ENCODE measurements at regions not wholly inside any gene's neighbourhood (a gene's known extent, or its start where the extent isn't known, plus 50 kb on each side); places are given as distances from the start of the nearest gene placed in this dataset.

- Mint-ChIP-seq H3K27ac (no peak overlapping the region), H3K4me3 (no peak overlapping the region), H3K36me3 (no peaks in the 10 kb centered on the region), H3K9me3 (no peaks in the 10 kb centered on the region), H3K4me1 (peaks cover 28 to 43% of the 10 kb centered on the region in 2 donors), H3K27me3 (ENCODE audit: low read depth in 2 of 2) (no peaks in the 10 kb centered on the region)
- TF ChIP-seq, protein P1, sequence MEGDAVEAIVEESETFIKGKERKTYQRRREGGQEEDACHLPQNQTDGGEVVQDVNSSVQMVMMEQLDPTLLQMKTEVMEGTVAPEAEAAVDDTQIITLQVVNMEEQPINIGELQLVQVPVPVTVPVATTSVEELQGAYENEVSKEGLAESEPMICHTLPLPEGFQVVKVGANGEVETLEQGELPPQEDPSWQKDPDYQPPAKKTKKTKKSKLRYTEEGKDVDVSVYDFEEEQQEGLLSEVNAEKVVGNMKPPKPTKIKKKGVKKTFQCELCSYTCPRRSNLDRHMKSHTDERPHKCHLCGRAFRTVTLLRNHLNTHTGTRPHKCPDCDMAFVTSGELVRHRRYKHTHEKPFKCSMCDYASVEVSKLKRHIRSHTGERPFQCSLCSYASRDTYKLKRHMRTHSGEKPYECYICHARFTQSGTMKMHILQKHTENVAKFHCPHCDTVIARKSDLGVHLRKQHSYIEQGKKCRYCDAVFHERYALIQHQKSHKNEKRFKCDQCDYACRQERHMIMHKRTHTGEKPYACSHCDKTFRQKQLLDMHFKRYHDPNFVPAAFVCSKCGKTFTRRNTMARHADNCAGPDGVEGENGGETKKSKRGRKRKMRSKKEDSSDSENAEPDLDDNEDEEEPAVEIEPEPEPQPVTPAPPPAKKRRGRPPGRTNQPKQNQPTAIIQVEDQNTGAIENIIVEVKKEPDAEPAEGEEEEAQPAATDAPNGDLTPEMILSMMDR (IDR thresholded peaks at IDR 0.05) = no peak
- WGBS (ENCODE audit: insufficient coverage) = 60% methylated on average over 1 of the region's 1 CpG
- Histone ChIP-seq H3K9me3 (ENCODE audit: control insufficient read depth, insufficient read depth, low read length) (no peaks in the 10 kb centered on the region), H3K4me3 (ENCODE audit: low read length) (no peak overlapping the region), H3K27me3 (ENCODE audit: control insufficient read depth, insufficient read depth, low read length) (no peaks in the 10 kb centered on the region), H3K4me1 (ENCODE audit: control insufficient read depth, insufficient read depth, low read length) (peaks cover 26% of the 10 kb centered on the region), H3K27ac (ENCODE audit: low read length) (no peak overlapping the region), H3K36me3 (ENCODE audit: control insufficient read depth, insufficient read depth, low read length) (no peaks in the 10 kb centered on the region)
- intact Hi-C loops (cut with micrococcal nuclease) = no loop called here
- ATAC-seq (no peak), DNase-seq (no peak)
These were observed 66.4 kb upstream of the PICALM start for GRCh38 chr11:86135319-86135714.

DNA sequence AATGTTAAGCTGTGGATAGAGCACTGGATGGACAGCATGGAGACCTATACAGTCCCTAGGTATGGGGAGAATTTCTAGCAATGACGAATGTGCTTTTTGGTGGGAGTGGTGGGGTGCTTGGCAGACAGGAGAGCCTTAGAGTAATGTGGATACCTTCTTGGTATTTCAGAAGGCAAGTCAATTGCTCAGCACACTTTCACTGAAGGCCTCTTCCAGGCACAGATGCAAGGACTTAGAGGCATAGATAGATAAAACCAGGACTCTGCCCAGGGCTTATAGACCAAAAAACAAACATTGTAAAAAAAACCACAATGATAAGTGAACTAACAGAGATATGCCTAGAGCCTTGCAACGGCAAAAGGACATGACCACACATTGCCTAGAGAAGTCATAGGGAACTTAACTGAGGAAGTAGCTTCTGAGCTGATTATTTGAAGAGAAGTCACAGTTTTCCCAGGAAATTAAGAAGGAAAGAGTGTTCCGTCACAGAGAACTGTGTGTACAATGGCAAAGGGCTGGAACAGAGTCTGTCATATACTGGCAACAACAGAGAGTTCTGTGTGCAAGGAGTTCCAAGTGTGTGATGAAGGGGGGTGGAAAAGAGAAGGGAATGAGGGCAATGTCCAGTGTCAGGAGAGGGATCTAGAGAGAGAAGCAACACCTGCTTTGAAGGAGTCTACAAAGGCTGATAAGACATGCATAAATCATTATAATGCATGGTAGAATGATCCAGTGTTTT, 65.9 kb upstream of the PICALM start:
- Histone ChIP-seq H3K9me3 (ENCODE audit: control insufficient read depth, insufficient read depth, low read length) (no peaks in the 10 kb centered on the region), H3K27ac (ENCODE audit: low read length) (no peak overlapping the region), H3K36me3 (ENCODE audit: control insufficient read depth, insufficient read depth, low read length) (no peaks in the 10 kb centered on the region), H3K4me1 (ENCODE audit: control insufficient read depth, insufficient read depth, low read length) (peaks cover 20% of the 10 kb centered on the region), H3K4me3 (ENCODE audit: low read length) (no peak overlapping the region), H3K27me3 (ENCODE audit: control insufficient read depth, insufficient read depth, low read length) (no peaks in the 10 kb centered on the region)
- Mint-ChIP-seq H3K9me3 (no peaks in the 10 kb centered on the region), H3K27ac (no peak overlapping the region), H3K4me3 (no peak overlapping the region), H3K36me3 (no peaks in the 10 kb centered on the region), H3K27me3 (ENCODE audit: low read depth in 2 of 2) (no peaks in the 10 kb centered on the region), H3K4me1 (peaks cover 26 to 37% of the 10 kb centered on the region in 2 donors)
- TF ChIP-seq, protein P1 (IDR thresholded peaks at IDR 0.05) = no peak
- no peak for DNase-seq
- peak in 1 of 3 donors; percentile 52 for ATAC-seq
- WGBS (ENCODE audit: insufficient coverage) = 68% methylated on average over 3 of the region's 3 CpGs
- intact Hi-C loops (cut with micrococcal nuclease) = no loop called here

DNA sequence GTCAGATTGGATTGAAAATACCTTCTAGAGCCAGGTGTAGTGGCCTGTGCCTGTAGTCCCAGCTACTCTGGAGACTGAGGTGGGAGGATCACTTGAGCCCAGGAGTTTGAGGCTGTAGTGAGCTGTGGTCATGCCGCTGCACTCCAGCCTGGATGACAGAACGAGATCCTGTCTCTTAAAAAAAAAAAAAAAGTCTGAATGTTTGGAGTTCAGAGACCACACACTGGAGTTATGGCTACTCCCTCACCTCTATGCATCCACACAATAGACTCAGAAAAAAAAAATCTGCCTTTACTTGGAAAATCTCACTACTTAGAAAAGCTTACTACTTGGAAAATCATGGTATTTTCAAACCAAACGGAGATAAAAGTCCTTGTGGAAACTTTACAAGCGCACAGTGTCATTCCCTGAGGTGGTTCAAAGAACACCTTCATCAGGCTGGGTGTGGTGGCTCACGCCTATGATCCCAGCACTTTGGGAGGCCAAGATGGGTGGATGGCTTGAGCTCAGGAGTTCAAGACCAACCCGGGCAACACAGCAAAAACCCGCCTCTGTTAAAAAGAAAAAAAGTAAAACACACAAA, 63.9 kb upstream of the PICALM start:
- H3K4me1 Mint-ChIP-seq = peaks cover 13 to 19% of the 10 kb centered on the region in 2 donors
- H3K36me3 Mint-ChIP-seq = no peaks in the 10 kb centered on the region
- intact Hi-C loops (cut with micrococcal nuclease) = no loop called here

More for the DNA sequence above, 63.9 kb upstream of the PICALM start:
- Histone ChIP-seq H3K9me3 (ENCODE audit: control insufficient read depth, insufficient read depth, low read length) (no peaks in the 10 kb centered on the region), H3K36me3 (ENCODE audit: control insufficient read depth, insufficient read depth, low read length) (no peaks in the 10 kb centered on the region), H3K27me3 (ENCODE audit: control insufficient read depth, insufficient read depth, low read length) (no peaks in the 10 kb centered on the region), H3K27ac (ENCODE audit: low read length) (no peak overlapping the region), H3K4me1 (ENCODE audit: control insufficient read depth, insufficient read depth, low read length) (peaks cover 3% of the 10 kb centered on the region), H3K4me3 (ENCODE audit: low read length) (no peak overlapping the region)
- no peak overlapping the region for H3K4me3 Mint-ChIP-seq
- H3K27me3 Mint-ChIP-seq (ENCODE audit: low read depth in 2 of 2) = no peaks in the 10 kb centered on the region
- ATAC-seq = no peak
- TF ChIP-seq, protein P1 (IDR thresholded peaks at IDR 0.05) = no peak
- H3K9me3 Mint-ChIP-seq = no peaks in the 10 kb centered on the region
- H3K27ac Mint-ChIP-seq = no peak overlapping the region
- 93% methylated on average over 7 of the region's 7 CpGs for WGBS (ENCODE audit: insufficient coverage)
- DNase-seq = no peak

All from natural killer cell (primary cell).